ENCODE measurements at regions not wholly inside any gene's neighbourhood (a gene's known extent, or its start where the extent isn't known, plus 50 kb on each side); places are given as distances from the start of the nearest gene placed in this dataset.

- H2AK5ac ChIP-seq (ENCODE audit: low read depth, low read length): no peak overlapping the region
- H2BK5ac ChIP-seq (ENCODE audit: low read depth, low read length): no peak overlapping the region
- no peak overlapping the region for H3K18ac ChIP-seq (ENCODE audit: extremely low read depth, low read length)
- FAIRE-seq: no peak
- no peak for DNase-seq (ENCODE audit: low read depth in 1 of 2, low spot score in 2 of 2)
- TF ChIP-seq GTF2F1 (IDR thresholded peaks at IDR 0.05; ENCODE audit: borderline replicate concordance, low read depth, low read length): no peak
- TF ChIP-seq TEAD4 (IDR thresholded peaks at IDR 0.05; ENCODE audit: low read depth, low read length): no peak
- TF ChIP-seq KDM5A (IDR thresholded peaks at IDR 0.05; ENCODE audit: low read length): no peak
- TF ChIP-seq CTBP2 (IDR thresholded peaks at IDR 0.05; ENCODE audit: borderline replicate concordance, insufficient read depth, insufficient read length, low read length): no peak
- TF ChIP-seq ATF3 (IDR thresholded peaks at IDR 0.05; ENCODE audit: insufficient read depth, low read depth, low read length): no peak
- TF ChIP-seq RBBP5 (IDR thresholded peaks at IDR 0.05; ENCODE audit: borderline replicate concordance, low read depth, low read length): no peak
- no peak for TF ChIP-seq POLR2A (IDR thresholded peaks at IDR 0.05; ENCODE audit: control extremely low read depth in 1 of 2, low read depth in 2 of 2, low read length in 2 of 2)
- TF ChIP-seq BCL11A (IDR thresholded peaks at IDR 0.05; ENCODE audit: low read depth in 2 of 2, low read length in 2 of 2): no peak
- no peak overlapping the region for H4K5ac ChIP-seq (ENCODE audit: insufficient read length, low read depth, low read length)
- H4K8ac ChIP-seq (ENCODE audit: extremely low read depth, insufficient read depth, low read length): no peak overlapping the region
- H3K27ac ChIP-seq (ENCODE audit: low read depth, low read length): no peak overlapping the region
- no peak overlapping the region for H2BK20ac ChIP-seq (ENCODE audit: low read length)
- H3K4me3 ChIP-seq (ENCODE audit: extremely low read depth in 1 of 4, insufficient read depth in 2 of 4, low read depth in 3 of 4, low read length in 4 of 4): no peak overlapping the region
- H4K91ac ChIP-seq (replicated peaks; ENCODE audit: insufficient read length, low read length): no peak overlapping the region
- H4K20me1 ChIP-seq (replicated peaks in 1 of 2; ENCODE audit: control insufficient read depth in 1 of 2, insufficient read depth in 2 of 2, low read length in 2 of 2): no peaks in the 10 kb centered on the region
- no peak overlapping the region for H3K4me2 ChIP-seq (ENCODE audit: insufficient read depth in 1 of 2, low read depth in 2 of 2, low read length in 2 of 2)
- H2BK12ac ChIP-seq (ENCODE audit: low read depth, low read length): no peak overlapping the region
- WGBS, 2 experiments (ENCODE audit: extremely low coverage in 1 of 2, insufficient coverage in 1 of 2, insufficient read length in 1 of 2, insufficient replicate concordance in 2 of 2, low coverage in 1 of 2, low lambda C conversion rate in 2 of 2, missing lambda C conversion rate in 1 of 2): 88% methylated on average over 3 of the region's 3 CpGs; no CpG with 5 or more reads in 1 of the 2 experiments
- H2AFZ ChIP-seq (ENCODE audit: low read length): no peak overlapping the region
- no peaks in the 10 kb centered on the region for H3K23me2 ChIP-seq (ENCODE audit: low read depth, low read length)
- no peaks in the 10 kb centered on the region; a peak in 1 of 7 replicates for H3K4me1 ChIP-seq (replicated peaks in 1 of 4; ENCODE audit: control insufficient read depth in 3 of 4, insufficient read depth in 4 of 4, low read length in 3 of 4)
- H2BK15ac ChIP-seq (ENCODE audit: low read length): no peak overlapping the region
- no peak overlapping the region for H2BK120ac ChIP-seq (replicated peaks; ENCODE audit: low read depth, low read length)
- no peak overlapping the region for H3K9ac ChIP-seq (replicated peaks in 1 of 4; ENCODE audit: extremely low read depth in 1 of 4, low read depth in 3 of 4, low read length in 3 of 4)
- no peaks in the 10 kb centered on the region for H3K9me3 ChIP-seq (ENCODE audit: insufficient read depth in 2 of 2, low read depth in 1 of 2, low read length in 1 of 2)
- H3K79me1 ChIP-seq (ENCODE audit: low read depth, low read length): no peaks in the 10 kb centered on the region
- H3K14ac ChIP-seq (ENCODE audit: insufficient read length): no peak overlapping the region
- no peak overlapping the region for H3K23ac ChIP-seq (ENCODE audit: insufficient read length)
- no peaks in the 10 kb centered on the region for H3K79me2 ChIP-seq (ENCODE audit: control insufficient read depth in 1 of 2, insufficient read depth in 2 of 2, low read length in 2 of 2)
- POLR2A ChIA-PET (ENCODE audit: partially characterized antibody): no interaction called here
- H3K36me3 ChIP-seq (ENCODE audit: control insufficient read depth in 2 of 4, insufficient read depth in 4 of 4, low read length in 3 of 4): no peaks in the 10 kb centered on the region
- CTCF ChIA-PET (ENCODE audit: partially characterized antibody): interaction anchor here (0.6 to 1.7 kb wide), 7 partner anchors 9 to 140 kb away, joined by 3 to 8 read pairs (median 3); no protein-coding TSS in a partner anchor
- H3K27me3 ChIP-seq (replicated peaks in 1 of 4; ENCODE audit: control insufficient read depth in 3 of 4, extremely low read depth in 1 of 4, insufficient read depth in 3 of 4, low read length in 3 of 4): no peaks in the 10 kb centered on the region
- no peak overlapping the region for H3K4ac ChIP-seq (replicated peaks; ENCODE audit: insufficient read length, low read depth, low read length)
- H3K56ac ChIP-seq (replicated peaks; ENCODE audit: insufficient read length, low read depth, low read length): no peak overlapping the region
These were observed 53.4 kb upstream of the C3orf80 start for GRCh38 chr3:160171813-160172212.

Data from H1 (cell line).